HEK293 (cell line): ENCODE measurements at regions not wholly inside any gene's neighbourhood (a gene's known extent, or its start where the extent isn't known, plus 50 kb on each side); places are given as distances from the start of the nearest gene placed in this dataset.

Experiments
- BCL11A ChIP-seq: fragments of 450-650 bp; formaldehyde crosslinking; IDR thresholded peaks from 2 replicates; pipeline ENCODE4 v1.5.1; 2016; ENCODE audit warnings: low read depth, missing biosample characterization, missing genetic modification characterization
- GLI4 ChIP-seq: fragments of 450-650 bp; formaldehyde crosslinking; IDR thresholded peaks from 2 replicates; pipeline ENCODE4 v1.5.1; 2016; ENCODE audit warnings: missing biosample characterization, missing genetic modification characterization
- GLIS1 ChIP-seq: fragments of 450-650 bp; formaldehyde crosslinking; IDR thresholded peaks from 2 replicates; pipeline ENCODE4 v1.5.1; 2016; ENCODE audit warnings: missing biosample characterization, missing genetic modification characterization
- KLF16 ChIP-seq: fragments of 450-650 bp; formaldehyde crosslinking; IDR thresholded peaks from 2 replicates; pipeline ENCODE4 v1.5.1; 2017; ENCODE audit warnings: missing biosample characterization, missing genetic modification characterization
- KLF17 ChIP-seq: fragments of 450-650 bp; formaldehyde crosslinking; IDR thresholded peaks from 2 replicates; pipeline ENCODE4 v1.5.1; 2016; ENCODE audit warnings: missing biosample characterization, missing genetic modification characterization
- PRDM1 ChIP-seq: fragments of 450-650 bp; formaldehyde crosslinking; IDR thresholded peaks from 2 replicates; pipeline ENCODE4; 2016; ENCODE audit warnings: missing biosample characterization, missing genetic modification characterization
- SP7 ChIP-seq: fragments of 450-650 bp; formaldehyde crosslinking; IDR thresholded peaks from 2 replicates; pipeline ENCODE4 v1.5.1; 2016; ENCODE audit warnings: missing biosample characterization, missing genetic modification characterization
- ZBTB17 ChIP-seq: fragments of 450-650 bp; formaldehyde crosslinking; IDR thresholded peaks from 2 replicates; pipeline ENCODE4 v1.5.1; 2016; ENCODE audit warnings: missing biosample characterization, missing genetic modification characterization
- ZNF133 ChIP-seq: fragments of 450-650 bp; formaldehyde crosslinking; IDR thresholded peaks from 2 replicates; pipeline ENCODE4 v1.5.1; 2016; ENCODE audit warnings: missing biosample characterization, missing genetic modification characterization
- ZNF140 ChIP-seq: fragments of 450-650 bp; formaldehyde crosslinking; IDR thresholded peaks from 2 replicates; pipeline ENCODE4 v1.5.1; 2016; ENCODE audit warnings: missing biosample characterization, missing genetic modification characterization
- ZNF175 ChIP-seq: fragments of 450-650 bp; formaldehyde crosslinking; IDR thresholded peaks from 2 replicates; pipeline ENCODE4 v1.5.1; 2016; ENCODE audit warnings: missing biosample characterization, missing genetic modification characterization
- ZNF211 ChIP-seq: fragments of 450-650 bp; formaldehyde crosslinking; IDR thresholded peaks from 2 replicates; pipeline ENCODE4 v1.5.1; 2016; ENCODE audit warnings: low read depth, missing biosample characterization, missing genetic modification characterization
- ZNF354C ChIP-seq: fragments of 450-650 bp; formaldehyde crosslinking; IDR thresholded peaks from 2 replicates; pipeline ENCODE4 v1.5.1; 2016; ENCODE audit warnings: missing biosample characterization, missing genetic modification characterization, low read depth, borderline replicate concordance
- ZNF529 ChIP-seq: fragments of 450-650 bp; formaldehyde crosslinking; IDR thresholded peaks from 2 replicates; pipeline ENCODE4 v1.5.1; 2017; ENCODE audit warnings: missing genetic modification characterization, missing biosample characterization; ENCODE audit not compliant: insufficient replicate concordance
- ZNF530 ChIP-seq: fragments of 450-650 bp; formaldehyde crosslinking; IDR thresholded peaks from 2 replicates; pipeline ENCODE4 v1.5.1; 2016; ENCODE audit warnings: low read depth, missing biosample characterization, missing genetic modification characterization
- ZNF596 ChIP-seq: fragments of 450-650 bp; IDR thresholded peaks from 2 replicates; pipeline ENCODE4 v1.5.0; 2018; ENCODE audit warnings: missing biosample characterization, mild to moderate bottlenecking, missing genetic modification characterization, moderate library complexity
- ZNF629 ChIP-seq: fragments of 450-650 bp; formaldehyde crosslinking; IDR thresholded peaks from 2 replicates; pipeline ENCODE4 v1.5.1; 2017; ENCODE audit warnings: missing biosample characterization, missing genetic modification characterization
- ZNF677 ChIP-seq: fragments of 450-650 bp; IDR thresholded peaks from 2 replicates; pipeline ENCODE4 v1.5.0; 2018; ENCODE audit warnings: missing biosample characterization, mild to moderate bottlenecking, missing genetic modification characterization, moderate library complexity
- ZNF692 ChIP-seq: fragments of 450-650 bp; formaldehyde crosslinking; IDR thresholded peaks from 2 replicates; pipeline ENCODE4 v1.5.1; 2016; ENCODE audit warnings: missing biosample characterization, missing genetic modification characterization
- ZNF701 ChIP-seq: fragments of 450-650 bp; formaldehyde crosslinking; IDR thresholded peaks from 2 replicates; pipeline ENCODE4 v1.5.1; 2016; ENCODE audit warnings: missing biosample characterization, missing genetic modification characterization
- ZNF707 ChIP-seq: fragments of 450-650 bp; formaldehyde crosslinking; IDR thresholded peaks from 2 replicates; pipeline ENCODE4 v1.5.1; 2016; ENCODE audit warnings: missing biosample characterization, missing genetic modification characterization
- ZNF747 ChIP-seq: fragments of 450-650 bp; formaldehyde crosslinking; IDR thresholded peaks from 2 replicates; pipeline ENCODE4 v1.5.1; 2016; ENCODE audit warnings: missing biosample characterization, missing genetic modification characterization
- ZNF76 ChIP-seq: fragments of 450-650 bp; formaldehyde crosslinking; IDR thresholded peaks from 2 replicates; pipeline ENCODE4; 2016; ENCODE audit warnings: low read depth, missing biosample characterization, missing genetic modification characterization, borderline replicate concordance
- ZNF837 ChIP-seq: fragments of 450-650 bp; formaldehyde crosslinking; IDR thresholded peaks from 2 replicates; pipeline ENCODE4 v1.5.1; 2016; ENCODE audit warnings: missing biosample characterization, missing genetic modification characterization
- ZXDB ChIP-seq: fragments of 450-650 bp; formaldehyde crosslinking; IDR thresholded peaks from 2 replicates; pipeline ENCODE4 v1.5.1; 2016; ENCODE audit warnings: missing biosample characterization, missing genetic modification characterization
- TF ChIP-seq, protein P1 (sequence below): fragments of 450-650 bp; formaldehyde crosslinking; IDR thresholded peaks from 2 replicates; pipeline ENCODE4 v1.5.1; 2016; ENCODE audit warnings: missing biosample characterization, missing genetic modification characterization
- TF ChIP-seq, protein P2 (sequence below): fragments of 450-650 bp; formaldehyde crosslinking; IDR thresholded peaks from 2 replicates; pipeline ENCODE4 v1.5.1; 2016; ENCODE audit warnings: missing biosample characterization, missing genetic modification characterization
- TF ChIP-seq, protein P3 (sequence below): fragments of 450-650 bp; formaldehyde crosslinking; IDR thresholded peaks from 2 replicates; pipeline ENCODE4 v1.5.1; 2016; ENCODE audit warnings: missing biosample characterization, missing genetic modification characterization
- TF ChIP-seq, protein P4 (sequence below): IDR thresholded peaks from 2 replicates; pipeline ENCODE4 v1.6.1; 2011; ENCODE audit warnings: mild to moderate bottlenecking, low read depth, low read length, borderline replicate concordance

GRCh38 chr6:4647414-4648365 is 128.5 kb upstream of the CDYL start (continued):
- TF ChIP-seq ZNF211 (tag by site-specific recombination): no peak
- no peak for TF ChIP-seq ZNF747 (tag by site-specific recombination)
- no peak for TF ChIP-seq ZNF677
- TF ChIP-seq ZNF529 (tag by site-specific recombination): no peak
- TF ChIP-seq ZNF530: no peak
- TF ChIP-seq, protein P1, sequence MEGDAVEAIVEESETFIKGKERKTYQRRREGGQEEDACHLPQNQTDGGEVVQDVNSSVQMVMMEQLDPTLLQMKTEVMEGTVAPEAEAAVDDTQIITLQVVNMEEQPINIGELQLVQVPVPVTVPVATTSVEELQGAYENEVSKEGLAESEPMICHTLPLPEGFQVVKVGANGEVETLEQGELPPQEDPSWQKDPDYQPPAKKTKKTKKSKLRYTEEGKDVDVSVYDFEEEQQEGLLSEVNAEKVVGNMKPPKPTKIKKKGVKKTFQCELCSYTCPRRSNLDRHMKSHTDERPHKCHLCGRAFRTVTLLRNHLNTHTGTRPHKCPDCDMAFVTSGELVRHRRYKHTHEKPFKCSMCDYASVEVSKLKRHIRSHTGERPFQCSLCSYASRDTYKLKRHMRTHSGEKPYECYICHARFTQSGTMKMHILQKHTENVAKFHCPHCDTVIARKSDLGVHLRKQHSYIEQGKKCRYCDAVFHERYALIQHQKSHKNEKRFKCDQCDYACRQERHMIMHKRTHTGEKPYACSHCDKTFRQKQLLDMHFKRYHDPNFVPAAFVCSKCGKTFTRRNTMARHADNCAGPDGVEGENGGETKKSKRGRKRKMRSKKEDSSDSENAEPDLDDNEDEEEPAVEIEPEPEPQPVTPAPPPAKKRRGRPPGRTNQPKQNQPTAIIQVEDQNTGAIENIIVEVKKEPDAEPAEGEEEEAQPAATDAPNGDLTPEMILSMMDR: no peak
- TF ChIP-seq ZNF354C (tag by site-specific recombination): no peak
- peak; percentile 70; the same call in 1 of the 2 replicates for TF ChIP-seq GLIS1
- peak; percentile 79 for TF ChIP-seq ZNF692
- TF ChIP-seq ZNF701 (tag by site-specific recombination): no peak
- TF ChIP-seq ZXDB (tag by site-specific recombination): peak; percentile 77
- no peak for TF ChIP-seq BCL11A (tag by site-specific recombination)
- TF ChIP-seq PRDM1 (tag by site-specific recombination): no peak
- no peak for TF ChIP-seq ZNF175 (tag by site-specific recombination)
- TF ChIP-seq ZBTB17: peak; percentile 76
- TF ChIP-seq GLI4 (tag by site-specific recombination): no peak
- TF ChIP-seq, protein P2, sequence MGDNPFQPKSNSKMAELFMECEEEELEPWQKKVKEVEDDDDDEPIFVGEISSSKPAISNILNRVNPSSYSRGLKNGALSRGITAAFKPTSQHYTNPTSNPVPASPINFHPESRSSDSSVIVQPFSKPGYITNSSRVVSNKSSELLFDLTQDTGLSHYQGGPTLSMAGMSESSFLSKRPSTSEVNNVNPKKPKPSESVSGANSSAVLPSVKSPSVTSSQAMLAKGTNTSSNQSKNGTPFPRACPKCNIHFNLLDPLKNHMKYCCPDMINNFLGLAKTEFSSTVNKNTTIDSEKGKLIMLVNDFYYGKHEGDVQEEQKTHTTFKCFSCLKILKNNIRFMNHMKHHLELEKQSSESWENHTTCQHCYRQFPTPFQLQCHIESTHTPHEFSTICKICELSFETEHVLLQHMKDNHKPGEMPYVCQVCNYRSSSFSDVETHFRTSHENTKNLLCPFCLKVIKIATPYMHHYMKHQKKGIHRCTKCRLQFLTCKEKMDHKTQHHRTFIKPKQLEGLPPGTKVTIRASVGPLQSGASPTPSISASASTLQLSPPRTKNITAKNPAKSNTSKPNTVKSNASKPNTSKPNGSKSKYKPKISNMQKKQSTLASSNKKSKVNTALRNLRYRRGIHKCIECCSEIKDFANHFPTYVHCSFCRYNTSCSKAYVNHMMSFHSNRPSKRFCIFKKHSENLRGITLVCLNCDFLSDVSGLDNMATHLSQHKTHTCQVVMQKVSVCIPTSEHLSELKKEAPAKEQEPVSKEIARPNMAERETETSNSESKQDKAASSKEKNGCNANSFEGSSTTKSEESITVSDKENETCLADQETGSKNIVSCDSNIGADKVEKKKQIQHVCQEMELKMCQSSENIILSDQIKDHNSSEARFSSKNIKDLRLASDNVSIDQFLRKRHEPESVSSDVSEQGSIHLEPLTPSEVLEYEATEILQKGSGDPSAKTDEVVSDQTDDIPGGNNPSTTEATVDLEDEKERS (tag by site-specific recombination): peak; percentile 87
- TF ChIP-seq, protein P3, sequence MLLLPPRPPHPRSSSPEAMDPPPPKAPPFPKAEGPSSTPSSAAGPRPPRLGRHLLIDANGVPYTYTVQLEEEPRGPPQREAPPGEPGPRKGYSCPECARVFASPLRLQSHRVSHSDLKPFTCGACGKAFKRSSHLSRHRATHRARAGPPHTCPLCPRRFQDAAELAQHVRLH (tag by site-specific recombination): peak; percentile 76; the same call in 1 of the 2 replicates
- TF ChIP-seq KLF17 (tag by site-specific recombination): peak; percentile 63; the same call in 1 of the 2 replicates
- TF ChIP-seq SP7 (tag by site-specific recombination): peak; percentile 69; the same call in 1 of the 2 replicates
- TF ChIP-seq ZNF133: no peak
- TF ChIP-seq ZNF596 (tag by site-specific recombination): peak; percentile 45; the same call in 1 of the 2 replicates
- 0 out of 2 replicates have a peak, but pooled peaks have one; percentile 50 for TF ChIP-seq ZNF76
- peak; percentile 84 for TF ChIP-seq ZNF629
- no peak for TF ChIP-seq ZNF140 (tag by site-specific recombination)
- no peak; the same call in 1 of the 2 replicates for TF ChIP-seq KLF16 (tag by site-specific recombination)
- TF ChIP-seq ZNF707 (tag by site-specific recombination): no peak
- no peak for TF ChIP-seq ZNF837 (tag by site-specific recombination)
- TF ChIP-seq, protein P4, sequence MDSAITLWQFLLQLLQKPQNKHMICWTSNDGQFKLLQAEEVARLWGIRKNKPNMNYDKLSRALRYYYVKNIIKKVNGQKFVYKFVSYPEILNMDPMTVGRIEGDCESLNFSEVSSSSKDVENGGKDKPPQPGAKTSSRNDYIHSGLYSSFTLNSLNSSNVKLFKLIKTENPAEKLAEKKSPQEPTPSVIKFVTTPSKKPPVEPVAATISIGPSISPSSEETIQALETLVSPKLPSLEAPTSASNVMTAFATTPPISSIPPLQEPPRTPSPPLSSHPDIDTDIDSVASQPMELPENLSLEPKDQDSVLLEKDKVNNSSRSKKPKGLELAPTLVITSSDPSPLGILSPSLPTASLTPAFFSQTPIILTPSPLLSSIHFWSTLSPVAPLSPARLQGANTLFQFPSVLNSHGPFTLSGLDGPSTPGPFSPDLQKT: no peak
